ENCODE measurements at regions not wholly inside any gene's neighbourhood (a gene's known extent, or its start where the extent isn't known, plus 50 kb on each side); places are given as distances from the start of the nearest gene placed in this dataset.
"Not testable (repeated sequence)": the region's sequence is repeated elsewhere in the genome, so short reads cannot be mapped to it uniquely, and the experiment has no call there.

DNA sequence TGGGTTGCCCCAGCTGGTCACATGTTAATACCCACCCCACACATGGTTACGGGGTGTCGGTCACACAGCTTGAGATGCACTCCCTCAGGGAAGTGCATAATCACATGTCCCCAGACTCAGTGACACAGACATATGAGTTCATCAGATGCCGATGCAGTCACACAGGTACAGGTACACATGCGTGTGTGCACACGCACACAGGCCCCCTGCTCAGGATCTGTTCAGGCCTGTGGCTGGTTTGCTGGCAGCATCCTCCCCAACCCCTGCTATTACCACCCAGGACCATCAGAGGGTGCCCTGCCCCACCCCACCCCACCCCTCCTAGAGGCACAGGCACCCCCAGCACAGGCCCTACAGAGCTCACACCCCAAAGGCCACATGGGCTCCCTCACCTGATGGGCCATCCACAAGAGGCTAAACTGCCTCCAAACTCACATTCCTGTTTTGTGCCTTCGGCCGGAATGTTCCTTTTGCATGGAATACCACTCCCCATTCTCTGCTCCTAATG lies 120.6 kb upstream of the ZSCAN2 start:
- H3K27ac Mint-ChIP-seq; H3K27me3 Mint-ChIP-seq; POLR2A ChIA-PET; H3K36me3 Mint-ChIP-seq; H3K4me3 Mint-ChIP-seq; ATAC-seq (ENCODE audit: low read depth); H3K9me3 Mint-ChIP-seq; DNase-seq; H3K4me1 Mint-ChIP-seq: not testable (repeated sequence)

DNA sequence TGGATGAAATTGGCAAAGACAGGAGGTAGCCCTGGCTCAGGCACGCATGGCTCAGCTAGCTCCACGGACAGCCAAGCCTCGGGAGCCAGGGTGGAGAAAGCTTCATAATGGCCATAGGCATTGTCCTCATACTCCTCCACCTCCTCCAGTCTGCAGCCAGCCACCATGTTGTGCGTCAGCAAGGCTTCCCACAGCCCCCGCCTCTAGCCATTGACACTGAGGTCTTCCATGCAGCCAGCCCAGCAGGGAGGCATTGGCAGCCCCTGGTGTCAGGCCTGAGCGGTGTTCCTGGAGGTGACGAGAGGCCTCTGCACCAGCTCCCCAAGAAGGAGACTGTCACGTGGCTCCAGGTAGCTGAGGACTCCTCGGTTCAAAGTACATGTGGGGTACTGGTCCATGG lies 117.0 kb upstream of the ZSCAN2 start:
- ATAC-seq (ENCODE audit: low read depth); H3K27ac Mint-ChIP-seq; H3K4me3 Mint-ChIP-seq; H3K36me3 Mint-ChIP-seq; H3K4me1 Mint-ChIP-seq; POLR2A ChIA-PET; DNase-seq; H3K9me3 Mint-ChIP-seq; H3K27me3 Mint-ChIP-seq: not testable (repeated sequence)

- H3K9me3 Mint-ChIP-seq; H3K4me3 Mint-ChIP-seq; POLR2A ChIA-PET; ATAC-seq (ENCODE audit: low read depth); H3K36me3 Mint-ChIP-seq; H3K27ac Mint-ChIP-seq; H3K27me3 Mint-ChIP-seq; H3K4me1 Mint-ChIP-seq: not testable (repeated sequence)
- DNase-seq = peak; percentile 54
These were observed 100.5 kb upstream of the ZSCAN2 start for GRCh38 chr15:84500165-84500889.

- H3K36me3 Mint-ChIP-seq; H3K27me3 Mint-ChIP-seq; DNase-seq; H3K27ac Mint-ChIP-seq; H3K4me1 Mint-ChIP-seq; ATAC-seq (ENCODE audit: low read depth); H3K4me3 Mint-ChIP-seq; H3K9me3 Mint-ChIP-seq; POLR2A ChIA-PET: not testable (repeated sequence)
These were observed 97.7 kb upstream of the ZSCAN2 start for GRCh38 chr15:84503101-84503500.

- H3K4me3 Mint-ChIP-seq; H3K36me3 Mint-ChIP-seq; H3K4me1 Mint-ChIP-seq; H3K27me3 Mint-ChIP-seq; ATAC-seq (ENCODE audit: low read depth); POLR2A ChIA-PET; H3K27ac Mint-ChIP-seq; H3K9me3 Mint-ChIP-seq: not testable (repeated sequence)
- peak; percentile 30 for DNase-seq
These were observed 95.3 kb upstream of the ZSCAN2 start for GRCh38 chr15:84505552-84505951.

DNA sequence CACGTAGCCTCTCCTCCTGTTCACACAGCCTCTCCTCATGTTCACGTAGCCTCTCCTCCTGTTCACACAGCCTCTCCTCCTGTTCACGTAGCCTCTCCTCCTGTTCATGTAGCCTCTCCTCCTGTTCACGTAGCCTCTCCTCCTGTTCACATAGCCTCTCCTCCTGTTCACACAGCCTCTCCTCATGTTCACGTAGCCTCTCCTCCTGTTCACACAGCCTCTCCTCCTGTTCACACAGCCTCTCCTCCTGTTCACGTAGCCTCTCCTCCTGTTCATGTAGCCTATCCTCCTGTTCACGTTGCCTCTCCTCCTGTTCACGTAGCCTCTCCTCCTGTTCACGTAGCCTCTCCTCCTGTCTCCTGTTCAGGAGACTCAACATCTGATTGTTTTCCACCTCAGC lies 88.5 kb upstream of the ZSCAN2 start:
- DNase-seq; POLR2A ChIA-PET; H3K27me3 Mint-ChIP-seq; ATAC-seq (ENCODE audit: low read depth); H3K4me1 Mint-ChIP-seq; H3K4me3 Mint-ChIP-seq; H3K27ac Mint-ChIP-seq; H3K36me3 Mint-ChIP-seq; H3K9me3 Mint-ChIP-seq: not testable (repeated sequence)

GRCh38 chr15:84516773-84517172 lies 84.0 kb upstream of the ZSCAN2 start:
- H3K9me3 Mint-ChIP-seq; H3K4me1 Mint-ChIP-seq; H3K4me3 Mint-ChIP-seq; DNase-seq; H3K27me3 Mint-ChIP-seq; H3K36me3 Mint-ChIP-seq; POLR2A ChIA-PET; ATAC-seq (ENCODE audit: low read depth); H3K27ac Mint-ChIP-seq: not testable (repeated sequence)

GRCh38 chr15:84525491-84526344 lies 75.1 kb upstream of the ZSCAN2 start:
- peak; percentile 88 for ATAC-seq (ENCODE audit: low read depth)
- H3K4me1 Mint-ChIP-seq, H3K9me3 Mint-ChIP-seq, POLR2A ChIA-PET, H3K36me3 Mint-ChIP-seq, H3K27me3 Mint-ChIP-seq, DNase-seq: not testable (repeated sequence)
- Mint-ChIP-seq H3K4me3 (peak overlapping the region; percentile 40), H3K27ac (peak overlapping the region; percentile 79)

GRCh38 chr15:84530751-84531150 lies 70.1 kb upstream of the ZSCAN2 start:
- H3K27ac Mint-ChIP-seq; ATAC-seq (ENCODE audit: low read depth); H3K36me3 Mint-ChIP-seq; H3K9me3 Mint-ChIP-seq; DNase-seq; POLR2A ChIA-PET; H3K4me3 Mint-ChIP-seq; H3K27me3 Mint-ChIP-seq; H3K4me1 Mint-ChIP-seq: not testable (repeated sequence)

DNA sequence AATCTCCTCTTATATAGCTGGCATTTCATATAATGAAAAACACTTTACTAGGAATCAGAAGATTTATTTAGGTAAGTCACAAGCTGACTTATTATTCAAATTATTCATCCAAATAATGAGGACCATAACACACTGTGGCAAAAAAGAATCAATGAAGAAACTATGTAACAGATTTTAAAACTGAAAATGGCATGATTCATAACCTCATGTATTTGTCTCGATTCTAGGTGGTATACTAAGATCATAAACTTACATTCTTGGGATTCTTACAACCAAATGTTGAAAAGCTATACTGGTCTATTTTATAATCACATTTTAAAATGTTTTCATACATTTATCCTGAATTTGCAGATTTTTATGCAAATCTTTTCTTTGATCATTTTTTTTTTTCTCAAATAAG lies 69.6 kb upstream of the ZSCAN2 start:
- POLR2A ChIA-PET; ATAC-seq (ENCODE audit: low read depth); H3K9me3 Mint-ChIP-seq; H3K4me1 Mint-ChIP-seq; H3K27me3 Mint-ChIP-seq; H3K4me3 Mint-ChIP-seq; H3K27ac Mint-ChIP-seq; DNase-seq; H3K36me3 Mint-ChIP-seq: not testable (repeated sequence)

DNA sequence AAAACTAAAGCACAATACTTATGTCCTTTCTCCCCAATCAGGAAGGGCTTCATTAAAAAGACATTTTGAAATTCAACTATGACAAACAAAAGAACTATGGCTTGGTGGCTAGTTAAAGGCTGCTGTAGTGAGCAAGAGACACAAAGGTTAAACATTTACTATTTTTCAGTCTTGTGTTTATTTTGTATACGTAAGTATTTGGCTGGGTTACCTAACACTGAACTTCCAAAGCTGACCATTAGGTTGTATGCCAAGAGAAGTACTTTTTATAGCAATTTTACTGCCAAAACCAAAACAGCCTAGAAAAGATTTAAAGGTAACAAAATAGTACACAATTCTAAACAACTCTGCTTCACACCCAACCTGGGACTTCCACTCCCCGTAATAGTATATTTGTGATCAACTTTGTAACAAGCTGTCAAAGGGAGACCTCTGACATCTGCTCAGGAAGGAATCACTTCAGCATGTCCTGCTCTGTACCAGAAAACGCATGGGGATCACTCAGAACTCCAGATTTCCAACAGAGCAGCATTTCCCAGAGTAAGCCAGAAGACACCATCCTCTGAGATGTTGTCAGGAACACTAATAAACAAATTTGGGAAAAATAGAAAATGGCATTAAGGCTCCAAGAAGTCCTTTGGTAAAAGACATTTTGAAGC lies 69.0 kb upstream of the ZSCAN2 start:
- H3K4me1 Mint-ChIP-seq; H3K27ac Mint-ChIP-seq; POLR2A ChIA-PET; DNase-seq; H3K36me3 Mint-ChIP-seq; H3K27me3 Mint-ChIP-seq; H3K9me3 Mint-ChIP-seq; H3K4me3 Mint-ChIP-seq; ATAC-seq (ENCODE audit: low read depth): not testable (repeated sequence)

- H3K4me3 Mint-ChIP-seq; DNase-seq; H3K36me3 Mint-ChIP-seq; H3K9me3 Mint-ChIP-seq; H3K27me3 Mint-ChIP-seq; H3K27ac Mint-ChIP-seq; H3K4me1 Mint-ChIP-seq; POLR2A ChIA-PET; ATAC-seq (ENCODE audit: low read depth): not testable (repeated sequence)
These were observed 67.1 kb upstream of the ZSCAN2 start for GRCh38 chr15:84533705-84534104.

DNA sequence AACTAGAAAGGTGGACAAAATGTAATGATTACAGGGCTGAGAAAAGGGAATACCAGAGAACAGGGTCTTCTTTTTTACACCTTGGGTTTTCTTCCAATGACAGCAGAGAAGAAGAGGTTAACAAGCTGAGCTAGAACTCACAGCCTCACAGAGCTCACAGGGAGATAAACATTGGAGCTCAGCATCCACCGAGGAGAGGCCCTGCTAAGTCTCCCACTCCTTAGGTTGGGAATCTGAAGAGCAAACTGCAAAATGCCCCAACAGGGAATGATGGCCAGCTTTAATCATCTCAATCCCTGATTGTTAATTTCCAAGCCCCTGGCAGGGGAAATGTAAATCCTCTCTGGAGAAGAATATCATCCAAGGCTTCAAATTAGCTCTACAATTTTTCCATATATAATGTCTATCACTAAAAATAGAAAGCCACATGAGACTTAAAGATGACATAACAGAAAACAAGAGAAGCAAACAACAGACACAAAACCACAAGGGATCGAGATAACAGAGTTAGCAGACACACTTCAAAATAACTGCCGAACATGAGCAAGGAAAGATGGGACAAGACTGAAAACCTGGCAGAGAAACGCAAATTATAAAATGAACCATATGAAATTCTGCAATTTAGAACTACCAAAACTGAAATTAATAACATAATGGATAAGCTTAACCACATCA lies 66.1 kb upstream of the ZSCAN2 start:
- DNase-seq; H3K36me3 Mint-ChIP-seq; H3K9me3 Mint-ChIP-seq; H3K4me3 Mint-ChIP-seq; POLR2A ChIA-PET; H3K27ac Mint-ChIP-seq; H3K4me1 Mint-ChIP-seq; ATAC-seq (ENCODE audit: low read depth); H3K27me3 Mint-ChIP-seq: not testable (repeated sequence)

All from activated naive CD8-positive, alpha-beta T cell treated with anti-CD3 and anti-CD28 coated beads, Interleukin-2, amount 10 ng/mL, durations not matched to agents 7 days and 5 days (primary cell).